ENCODE measurements at regions not wholly inside any gene's neighbourhood (a gene's known extent, or its start where the extent isn't known, plus 50 kb on each side); places are given as distances from the start of the nearest gene placed in this dataset.
"Not testable (repeated sequence)": the region's sequence is repeated elsewhere in the genome, so short reads cannot be mapped to it uniquely, and the experiment has no call there.

DNA sequence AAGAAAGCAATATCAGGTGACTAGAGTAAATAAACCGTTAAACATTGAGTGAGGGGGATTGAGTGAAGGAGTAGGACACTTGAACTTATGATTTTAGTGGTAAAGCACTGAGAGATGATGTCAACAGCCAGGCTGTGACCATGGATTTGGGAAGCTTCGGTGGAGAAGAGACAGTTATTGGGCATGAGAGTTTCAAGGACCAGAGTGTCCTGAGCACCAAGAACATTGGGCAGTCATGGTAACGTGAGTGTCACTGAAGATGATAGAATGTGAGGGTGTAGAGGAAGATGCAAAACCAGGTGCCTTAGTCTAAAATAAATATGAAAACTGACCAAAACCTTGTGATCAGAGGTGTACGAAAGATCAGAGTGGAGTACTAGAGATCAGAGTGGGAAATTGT lies 248.1 kb downstream of the ASXL3 start:
- ATAC-seq, result no peak
- TF ChIP-seq BACH2 (CRISPR knock-in tag; IDR thresholded peaks at IDR 0.05; ENCODE audit: borderline replicate concordance) (no peak), SNAI2 (CRISPR knock-in tag; IDR thresholded peaks at IDR 0.05) (no peak), TSHZ2 (CRISPR knock-in tag; IDR thresholded peaks at IDR 0.05) (no peak)

DNA sequence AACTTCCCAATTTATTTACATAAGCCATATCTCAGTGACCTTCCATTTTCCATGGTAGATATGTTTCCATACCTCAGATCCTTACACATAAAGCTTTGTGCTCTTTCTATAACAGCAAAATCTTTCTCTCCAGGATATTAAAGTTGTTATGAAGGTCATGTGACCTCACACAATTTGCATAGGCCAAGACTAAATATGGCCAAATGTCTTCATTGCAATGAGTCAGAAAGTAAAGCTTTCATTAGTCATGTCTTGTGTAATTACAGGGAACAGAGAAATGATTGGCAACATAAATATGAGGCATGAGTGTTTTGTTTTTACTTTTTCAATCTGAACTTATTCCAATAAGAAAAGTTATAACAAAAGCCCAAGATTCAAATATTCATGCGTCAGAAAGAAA lies 243.5 kb downstream of the ASXL3 start:
- TF ChIP-seq ZNF8 (CRISPR knock-in tag; IDR thresholded peaks at IDR 0.05), result no peak
- no peak for TF ChIP-seq ESRRG (CRISPR knock-in tag; IDR thresholded peaks at IDR 0.05)
- no peak for TF ChIP-seq OSR1 (CRISPR knock-in tag; IDR thresholded peaks at IDR 0.05)
- no peak for TF ChIP-seq TOX (CRISPR knock-in tag; IDR thresholded peaks at IDR 0.05; ENCODE audit: borderline replicate concordance)
- no peak for TF ChIP-seq RARB (CRISPR knock-in tag; IDR thresholded peaks at IDR 0.05)
- TF ChIP-seq, protein P1, sequence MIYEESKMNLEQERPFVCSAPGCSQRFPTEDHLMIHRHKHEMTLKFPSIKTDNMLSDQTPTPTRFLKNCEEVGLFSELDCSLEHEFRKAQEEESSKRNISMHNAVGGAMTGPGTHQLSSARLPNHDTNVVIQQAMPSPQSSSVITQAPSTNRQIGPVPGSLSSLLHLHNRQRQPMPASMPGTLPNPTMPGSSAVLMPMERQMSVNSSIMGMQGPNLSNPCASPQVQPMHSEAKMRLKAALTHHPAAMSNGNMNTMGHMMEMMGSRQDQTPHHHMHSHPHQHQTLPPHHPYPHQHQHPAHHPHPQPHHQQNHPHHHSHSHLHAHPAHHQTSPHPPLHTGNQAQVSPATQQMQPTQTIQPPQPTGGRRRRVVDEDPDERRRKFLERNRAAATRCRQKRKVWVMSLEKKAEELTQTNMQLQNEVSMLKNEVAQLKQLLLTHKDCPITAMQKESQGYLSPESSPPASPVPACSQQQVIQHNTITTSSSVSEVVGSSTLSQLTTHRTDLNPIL (CRISPR knock-in tag; IDR thresholded peaks at IDR 0.05; ENCODE audit: low read depth), result no peak
- TF ChIP-seq ZFP30 (CRISPR knock-in tag; IDR thresholded peaks at IDR 0.05), result no peak
- no peak for TF ChIP-seq TCF4 (CRISPR knock-in tag; IDR thresholded peaks at IDR 0.05; ENCODE audit: borderline replicate concordance)
- no peak for TF ChIP-seq CSDC2 (CRISPR knock-in tag; IDR thresholded peaks at IDR 0.05)
- TF ChIP-seq PATZ1 (CRISPR knock-in tag; IDR thresholded peaks at IDR 0.05; ENCODE audit: borderline replicate concordance), result no peak
- TF ChIP-seq SNAI2 (CRISPR knock-in tag; IDR thresholded peaks at IDR 0.05), result no peak
- no peak for TF ChIP-seq ZFP3 (CRISPR knock-in tag; IDR thresholded peaks at IDR 0.05)
- TF ChIP-seq ARNTL (CRISPR knock-in tag; IDR thresholded peaks at IDR 0.05; ENCODE audit: borderline replicate concordance, low read depth), result no peak
- ATAC-seq, result no peak

- ATAC-seq, result no peak
- TF ChIP-seq ZFP3 (CRISPR knock-in tag; IDR thresholded peaks at IDR 0.05) (no peak), TSHZ2 (CRISPR knock-in tag; IDR thresholded peaks at IDR 0.05) (no peak)
These were observed 242.7 kb downstream of the ASXL3 start for GRCh38 chr18:33820517-33821371.

GRCh38 chr18:33819692-33820343 lies 241.8 kb downstream of the ASXL3 start:
- not testable (repeated sequence) for ATAC-seq

- no peak for ATAC-seq
- no peak for TF ChIP-seq GLIS3 (CRISPR knock-in tag; IDR thresholded peaks at IDR 0.05)
- no peak for TF ChIP-seq ESRRG (CRISPR knock-in tag; IDR thresholded peaks at IDR 0.05)
- no peak for TF ChIP-seq TCF4 (CRISPR knock-in tag; IDR thresholded peaks at IDR 0.05; ENCODE audit: borderline replicate concordance)
- TF ChIP-seq ZC3H10 (CRISPR knock-in tag; IDR thresholded peaks at IDR 0.05), result no peak
- TF ChIP-seq SNAI2 (CRISPR knock-in tag; IDR thresholded peaks at IDR 0.05), result no peak
- no peak for TF ChIP-seq CSDC2 (CRISPR knock-in tag; IDR thresholded peaks at IDR 0.05)
- no peak for TF ChIP-seq PPARA (CRISPR knock-in tag; IDR thresholded peaks at IDR 0.05; ENCODE audit: borderline replicate concordance)
- no peak for TF ChIP-seq ISL1 (CRISPR knock-in tag; IDR thresholded peaks at IDR 0.05)
- no peak for TF ChIP-seq ZFP30 (CRISPR knock-in tag; IDR thresholded peaks at IDR 0.05)
- TF ChIP-seq ZNF565 (CRISPR knock-in tag; conservative IDR thresholded peaks at IDR 0.05; ENCODE audit: low read depth), result no peak
- TF ChIP-seq ARNTL (CRISPR knock-in tag; IDR thresholded peaks at IDR 0.05; ENCODE audit: borderline replicate concordance, low read depth), result no peak
- no peak for TF ChIP-seq PATZ1 (CRISPR knock-in tag; IDR thresholded peaks at IDR 0.05; ENCODE audit: borderline replicate concordance)
These were observed 240.1 kb downstream of the ASXL3 start for GRCh38 chr18:33818145-33818544.

Data from SK-N-SH treated with all-trans-retinoic acid at 6 μM for 48 hours (cell line).